HCT116 (cell line): ENCODE measurements at regions not wholly inside any gene's neighbourhood (a gene's known extent, or its start where the extent isn't known, plus 50 kb on each side); places are given as distances from the start of the nearest gene placed in this dataset.

ENCODE experiments used
- ATAC-seq: fragments of 200-7000 bp; cut with Tn5 transposase; 2 replicates; pipeline ENCODE4 v1.9.1; 2020; ENCODE audit warnings: mild to moderate bottlenecking, moderate library complexity
- BruUV-seq: library from RNA; stranded (reverse); fragments of 400-500 nt; replicated peaks from 2 replicates; lab custom pipeline; 2021; lab: Mats Ljungman, UMichigan
- CTCF ChIA-PET: fragments of 300-600 bp; sonication (Branson Sonifier 250); formaldehyde crosslinking; loops from one replicate; lab custom pipeline; 2021; ENCODE audit warnings: antibody characterized with exemption; lab: Charles Lee
- POLR2A ChIA-PET: fragments of 300-600, 350-600 bp; sonication (Branson Sonifier 250); formaldehyde crosslinking; loops from one replicate; lab custom pipeline; 2021; ENCODE audit warnings: antibody characterized with exemption; lab: Charles Lee
- RAD21 ChIA-PET, 2 experiments: fragments of 300-600 bp; sonication (Branson Sonifier 250); formaldehyde crosslinking; loops; one replicate each; lab custom pipeline; 2023; ENCODE audit warnings: low total read pairs in 2 of 2; ENCODE audit not compliant: uncharacterized antibody in 2 of 2, unreplicated experiment in 2 of 2, low non-redundant PET in 1 of 2; lab: Charles Lee
- DNase-seq: peaks from one replicate; pipeline ENCODE4 v3.0.0-alpha.2; 2010; ENCODE audit warnings: low read depth, low spot score
- H2AFZ ChIP-seq: fragments of 200-600 bp; shearing (Covaris generic), sonication (generic); 2 replicates; pipeline ENCODE4 v1.6.1; 2017; ENCODE audit warnings: low read depth, mixed run types, mixed read lengths, antibody characterized with exemption, low read length; ENCODE audit not compliant: poor library complexity, severe bottlenecking
- H3K27ac ChIP-seq: 2 replicates; pipeline ENCODE4 v1.5.1; 2012; ENCODE audit warnings: low read depth, low read length
- H3K27me3 ChIP-seq: fragments of 200-600 bp; sonication (generic); 2 replicates; pipeline ENCODE4 v1.6.1; 2016; ENCODE audit warnings: mixed run types, low read length, mixed read lengths; ENCODE audit not compliant: insufficient read depth
- H3K36me3 ChIP-seq, 2 experiments: fragments of 200-500 bp in 1 of 2; fragments of 200-600 bp in 1 of 2; sonication (Bioruptor generic) in 1 of 2; sonication (generic) in 1 of 2; 2 replicates each; pipeline versions ENCODE4 v1.5.1 to v1.6.1; 2014 to 2016; ENCODE audit warnings: low read length in 2 of 2, inconsistent platforms in 1 of 2, mixed read lengths in 1 of 2, mixed run types in 1 of 2; ENCODE audit not compliant: insufficient read depth in 2 of 2, control insufficient read depth in 1 of 2
- H3K4me1 ChIP-seq, 2 experiments: fragments of 200-600 bp in 1 of 2; sonication (generic) in 1 of 2; 2 replicates each; pipeline versions ENCODE4 v1.5.1 to v1.6.1; 2012 to 2017; ENCODE audit warnings: low read length in 2 of 2, inconsistent platforms in 1 of 2, mild to moderate bottlenecking in 1 of 2, mixed read lengths in 1 of 2, mixed run types in 1 of 2, moderate library complexity in 1 of 2; ENCODE audit not compliant: insufficient read depth in 2 of 2, control insufficient read depth in 1 of 2
- H3K4me2 ChIP-seq: fragments of 200-600 bp; sonication (generic); 2 replicates; pipeline ENCODE4 v1.6.1; 2017; ENCODE audit warnings: mixed run types, low read length, mixed read lengths
- H3K4me3 ChIP-seq, 2 experiments: fragments of 200-600 bp in 1 of 2; sonication (generic) in 1 of 2; replicated peaks in 1 of 2; 2 replicates each; pipeline ENCODE4 v1.5.1; 2011 to 2016; ENCODE audit warnings: low read length in 2 of 2, control low read depth in 1 of 2, low read depth in 1 of 2, mild to moderate bottlenecking in 1 of 2, mixed read lengths in 1 of 2, mixed run types in 1 of 2
- H3K79me2 ChIP-seq: fragments of 200-600 bp; sonication (generic); 2 replicates; pipeline ENCODE4 v1.6.1; 2017; ENCODE audit warnings: mild to moderate bottlenecking, mixed run types, low read length, moderate library complexity, mixed read lengths; ENCODE audit not compliant: insufficient read depth
- H3K9ac ChIP-seq: fragments of 200-600 bp; sonication (generic); 2 replicates; pipeline ENCODE4 v1.6.1; 2016; ENCODE audit warnings: low read length, mixed read lengths
- H3K9me2 ChIP-seq: fragments of 200-600 bp; sonication (generic), shearing (Covaris generic); 2 replicates; pipeline ENCODE4 v1.6.1; 2017; ENCODE audit warnings: mixed run types, mild to moderate bottlenecking, moderate library complexity; ENCODE audit not compliant: insufficient read depth
- H3K9me3 ChIP-seq, 2 experiments: fragments of 200-500 bp in 1 of 2; fragments of 200-600 bp in 1 of 2; sonication (Bioruptor generic) in 1 of 2; sonication (generic) in 1 of 2; 2 replicates each; pipeline ENCODE4 v1.6.1; 2014 to 2017; ENCODE audit warnings: low read length in 2 of 2, mixed read lengths in 2 of 2, inconsistent platforms in 1 of 2, low read depth in 1 of 2, mild to moderate bottlenecking in 1 of 2, mixed run types in 1 of 2, moderate library complexity in 1 of 2; ENCODE audit not compliant: control insufficient read depth in 1 of 2, insufficient read depth in 1 of 2
- H4K20me1 ChIP-seq: fragments of 200-600 bp; sonication (generic), shearing (Covaris generic); 2 replicates; pipeline ENCODE4 v1.6.1; 2017; ENCODE audit warnings: mixed run types, mild to moderate bottlenecking, moderate library complexity; ENCODE audit not compliant: insufficient read depth
- ELF1 ChIP-seq: IDR thresholded peaks from 2 replicates; pipeline ENCODE4 v1.6.1; 2012; ENCODE audit warnings: low read depth, borderline replicate concordance
- EZH2 ChIP-seq: fragments of 200-600 bp; sonication (generic); IDR thresholded peaks from 2 replicates; pipeline ENCODE4 v1.6.1; 2017; ENCODE audit warnings: antibody characterized with exemption, mixed run types
- EZH2phosphoT487 ChIP-seq: fragments of 200-600 bp; IDR thresholded peaks from 2 replicates; pipeline ENCODE4 v1.6.1; 2018; ENCODE audit warnings: antibody characterized with exemption, borderline replicate concordance
- FOSL1 ChIP-seq: IDR thresholded peaks from 2 replicates; pipeline ENCODE4 v1.6.1; 2012; ENCODE audit warnings: low read depth
- POLR2AphosphoS5 ChIP-seq: IDR thresholded peaks from 2 replicates; pipeline ENCODE4 v1.6.1; 2011; ENCODE audit warnings: mild to moderate bottlenecking, low read depth, low read length, moderate library complexity
- SIN3A ChIP-seq: IDR thresholded peaks from 2 replicates; pipeline ENCODE4 v1.6.1; 2012; ENCODE audit warnings: low read depth
- SRF ChIP-seq: IDR thresholded peaks from 2 replicates; pipeline ENCODE4 v1.6.1; 2012; ENCODE audit warnings: low read depth
- TCF7L2 ChIP-seq: IDR thresholded peaks from 2 replicates; pipeline ENCODE4 v1.7.0; 2011; ENCODE audit warnings: borderline replicate concordance, inconsistent platforms; ENCODE audit not compliant: insufficient read depth, insufficient read length; ENCODE audit errors: extremely low read depth
- YY1 ChIP-seq: IDR thresholded peaks from 2 replicates; pipeline ENCODE4 v1.6.1; 2011; ENCODE audit warnings: low read length, low read depth, moderate library complexity, mild to moderate bottlenecking; ENCODE audit not compliant: insufficient replicate concordance; ENCODE audit errors: extremely low read depth
- ZNF274 ChIP-seq: fragments of 200-500 bp; sonication (Bioruptor generic); IDR thresholded peaks from 2 replicates; pipeline ENCODE4 v1.6.1; 2014; ENCODE audit warnings: mild to moderate bottlenecking, low read depth, low read length, inconsistent platforms
- intact Hi-C: fragments of 100-400 bp; cut with micrococcal nuclease; formaldehyde crosslinking; loops from 2 replicates; pipeline ENCODE4 v1.10.0; 2022
- TF ChIP-seq, protein P1 (sequence below): IDR thresholded peaks from 2 replicates; pipeline ENCODE4 v1.6.1; 2012
- TF ChIP-seq, protein P2 (sequence below): IDR thresholded peaks from 2 replicates; pipeline ENCODE4 v1.6.1; 2012
- TF ChIP-seq, protein P3 (sequence below): IDR thresholded peaks from 2 replicates; pipeline ENCODE4 v1.6.1; 2011; ENCODE audit warnings: mild to moderate bottlenecking, low read length, moderate library complexity; ENCODE audit not compliant: insufficient replicate concordance; ENCODE audit errors: extremely low read depth

DNA sequence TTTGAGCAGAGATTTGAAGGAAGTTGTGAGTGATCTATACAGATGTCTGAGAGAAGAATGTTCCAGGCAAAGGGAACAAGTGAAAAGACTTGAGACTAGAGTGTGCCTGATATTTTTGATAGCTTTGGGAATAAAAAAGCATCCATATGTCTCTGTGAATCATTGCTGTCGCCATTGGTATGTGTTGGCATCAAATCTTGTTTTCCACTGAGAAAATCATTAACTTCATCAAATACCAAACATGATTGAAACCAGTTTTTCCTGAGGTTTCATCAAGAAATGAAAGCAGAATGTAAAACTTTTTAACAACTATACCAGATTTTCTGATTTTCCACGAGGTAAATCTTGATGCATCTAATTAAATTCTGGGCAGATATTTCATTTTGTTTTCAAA, 862.6 kb downstream of the DIAPH3 start:
- Histone ChIP-seq H3K9me2 (no peaks in the 10 kb centered on the region), H3K4me2 (no peak overlapping the region), H4K20me1 (no peaks in the 10 kb centered on the region), H2AFZ (no peak overlapping the region), H3K4me3 (no peak overlapping the region), H3K4me1 (no peaks in the 10 kb centered on the region), H3K36me3 (no peaks in the 10 kb centered on the region), H3K27me3 (no peaks in the 10 kb centered on the region), H3K79me2 (no peaks in the 10 kb centered on the region), H3K9me3 (peaks cover 0 to 4% of the 10 kb centered on the region in 2 experiments; a peak in 2 of 4 replicates), H3K27ac (no peak overlapping the region), H3K9ac (no peak overlapping the region)
- DNase-seq (no peak), ATAC-seq (no peak)
- intact Hi-C loops = no loop called here
- no TSS peak for BruUV-seq
- POLR2A ChIA-PET = no interaction called here
- TF ChIP-seq YY1 (no peak), SRF (no peak)
- TF ChIP-seq, protein P1, sequence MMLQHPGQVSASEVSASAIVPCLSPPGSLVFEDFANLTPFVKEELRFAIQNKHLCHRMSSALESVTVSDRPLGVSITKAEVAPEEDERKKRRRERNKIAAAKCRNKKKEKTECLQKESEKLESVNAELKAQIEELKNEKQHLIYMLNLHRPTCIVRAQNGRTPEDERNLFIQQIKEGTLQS = no peak
- RAD21 ChIA-PET = no interaction called here
- CTCF ChIA-PET = no interaction called here

DNA sequence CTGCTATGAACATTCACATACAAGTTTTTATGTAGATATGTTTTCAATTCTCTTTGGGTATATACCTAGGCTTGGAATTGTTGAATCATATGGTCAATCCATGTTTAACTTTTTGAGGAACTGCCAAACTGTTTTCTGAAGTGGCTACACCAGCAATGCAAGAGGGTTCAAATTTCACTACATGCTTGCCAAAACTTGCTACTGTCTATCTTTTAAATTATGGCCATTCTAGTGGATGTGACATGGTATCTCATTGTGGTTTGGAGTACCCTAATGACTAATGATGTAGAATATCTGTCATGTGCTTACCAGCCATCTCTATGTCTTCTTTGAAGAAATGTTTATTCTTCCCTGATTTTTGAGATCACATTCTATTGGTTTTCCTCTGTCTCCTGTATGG, 860.3 kb downstream of the DIAPH3 start:
- no TSS peak for BruUV-seq
- H3K9ac ChIP-seq = no peak overlapping the region
- H3K27me3 ChIP-seq = no peaks in the 10 kb centered on the region
- DNase-seq = no peak
- H3K9me2 ChIP-seq = no peaks in the 10 kb centered on the region
- no peak overlapping the region for H3K4me3 ChIP-seq
- H3K36me3 ChIP-seq = no peaks in the 10 kb centered on the region
- POLR2A ChIA-PET = no interaction called here
- H3K9me3 ChIP-seq = peaks cover 0 to 4% of the 10 kb centered on the region in 2 experiments; a peak in 2 of 4 replicates
- intact Hi-C loops = no loop called here
- no peak for ATAC-seq
- CTCF ChIA-PET = no interaction called here
- H3K27ac ChIP-seq = no peak overlapping the region
- H4K20me1 ChIP-seq = no peaks in the 10 kb centered on the region
- no peak for TF ChIP-seq SIN3A
- TF ChIP-seq ZNF274 = no peak
- no peak for TF ChIP-seq SRF
- TF ChIP-seq, protein P2, sequence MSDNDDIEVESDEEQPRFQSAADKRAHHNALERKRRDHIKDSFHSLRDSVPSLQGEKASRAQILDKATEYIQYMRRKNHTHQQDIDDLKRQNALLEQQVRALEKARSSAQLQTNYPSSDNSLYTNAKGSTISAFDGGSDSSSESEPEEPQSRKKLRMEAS = no peak
- TF ChIP-seq EZH2phosphoT487 = no peak
- no peak for TF ChIP-seq FOSL1
- no peak for TF ChIP-seq EZH2
- TF ChIP-seq YY1 = no peak
- no peak for TF ChIP-seq ELF1
- no peak for TF ChIP-seq TCF7L2
- no peak for TF ChIP-seq POLR2AphosphoS5
- TF ChIP-seq, protein P3, sequence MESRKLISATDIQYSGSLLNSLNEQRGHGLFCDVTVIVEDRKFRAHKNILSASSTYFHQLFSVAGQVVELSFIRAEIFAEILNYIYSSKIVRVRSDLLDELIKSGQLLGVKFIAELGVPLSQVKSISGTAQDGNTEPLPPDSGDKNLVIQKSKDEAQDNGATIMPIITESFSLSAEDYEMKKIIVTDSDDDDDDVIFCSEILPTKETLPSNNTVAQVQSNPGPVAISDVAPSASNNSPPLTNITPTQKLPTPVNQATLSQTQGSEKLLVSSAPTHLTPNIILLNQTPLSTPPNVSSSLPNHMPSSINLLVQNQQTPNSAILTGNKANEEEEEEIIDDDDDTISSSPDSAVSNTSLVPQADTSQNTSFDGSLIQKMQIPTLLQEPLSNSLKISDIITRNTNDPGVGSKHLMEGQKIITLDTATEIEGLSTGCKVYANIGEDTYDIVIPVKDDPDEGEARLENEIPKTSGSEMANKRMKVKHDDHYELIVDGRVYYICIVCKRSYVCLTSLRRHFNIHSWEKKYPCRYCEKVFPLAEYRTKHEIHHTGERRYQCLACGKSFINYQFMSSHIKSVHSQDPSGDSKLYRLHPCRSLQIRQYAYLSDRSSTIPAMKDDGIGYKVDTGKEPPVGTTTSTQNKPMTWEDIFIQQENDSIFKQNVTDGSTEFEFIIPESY = no peak
- RAD21 ChIA-PET = no interaction called here
- H3K79me2 ChIP-seq = no peaks in the 10 kb centered on the region
- no peak overlapping the region for H3K4me2 ChIP-seq
- no peak overlapping the region for H2AFZ ChIP-seq
- no peaks in the 10 kb centered on the region for H3K4me1 ChIP-seq
